BJ (cell line): ENCODE measurements at regions not wholly inside any gene's neighbourhood (a gene's known extent, or its start where the extent isn't known, plus 50 kb on each side); places are given as distances from the start of the nearest gene placed in this dataset.

Experiments
- CTCF ChIA-PET: fragments of 350-600 bp; formaldehyde crosslinking; extraction: SDS; loops from one replicate; lab custom pipeline; 2021; ENCODE audit warnings: antibody characterized with exemption, inconsistent platforms; lab: Yijun Ruan, JAX
- POLR2A ChIA-PET: fragments of 300-600 bp; sonication (Branson Sonifier 250); formaldehyde crosslinking; extraction: SDS; loops from one replicate; lab custom pipeline; 2021; ENCODE audit warnings: antibody characterized with exemption; lab: Charles Lee
- DNase-seq: peaks from one replicate; pipeline ENCODE4 v3.0.0-alpha.2; 2011; ENCODE audit warnings: low read depth
- H3K27me3 ChIP-seq: 2 replicates; pipeline ENCODE4 v1.6.0; 2011; ENCODE audit warnings: low read length; ENCODE audit not compliant: control insufficient read depth, insufficient read depth
- H3K36me3 ChIP-seq: 2 replicates; pipeline ENCODE4 v1.5.1; 2011; ENCODE audit warnings: low read length; ENCODE audit not compliant: control insufficient read depth, insufficient read depth
- H3K4me3 ChIP-seq: 2 replicates; pipeline ENCODE4 v1.5.1; 2011; ENCODE audit warnings: low read depth, mild to moderate bottlenecking, control low read depth, low read length
- TF ChIP-seq, protein P1 (sequence below): IDR thresholded peaks from 2 replicates; pipeline ENCODE4 v1.5.1; 2011; ENCODE audit warnings: low read depth, mild to moderate bottlenecking, control low read depth, inconsistent platforms, low read length, moderate library complexity; ENCODE audit not compliant: insufficient read depth

DNA sequence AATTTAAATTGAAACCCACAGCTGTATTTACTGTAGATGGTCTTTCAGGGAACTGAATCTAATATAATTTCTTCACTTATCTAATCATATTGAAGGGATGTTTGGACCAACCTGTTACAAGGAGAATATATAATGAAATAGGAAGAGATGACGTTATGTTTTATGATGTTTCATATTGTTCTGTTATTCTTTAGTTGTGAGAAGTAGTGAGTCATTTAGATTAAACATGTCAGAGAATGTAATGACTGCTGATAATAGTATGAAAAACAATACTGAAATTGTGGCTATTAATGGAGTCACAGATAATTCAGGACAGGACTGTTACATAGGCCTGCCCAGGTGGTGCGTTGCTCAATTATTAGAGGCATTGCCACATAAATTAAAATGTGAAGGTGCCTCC lies 1993.4 kb downstream of the EFNA5 start:
- no peaks in the 10 kb centered on the region; the same call in 1 of the 2 replicates for H3K27me3 ChIP-seq
- no peak for DNase-seq
- no peak overlapping the region for H3K4me3 ChIP-seq
- ChIA-PET CTCF (no interaction called here), POLR2A (no interaction called here)
- no peaks in the 10 kb centered on the region for H3K36me3 ChIP-seq
- TF ChIP-seq, protein P1, sequence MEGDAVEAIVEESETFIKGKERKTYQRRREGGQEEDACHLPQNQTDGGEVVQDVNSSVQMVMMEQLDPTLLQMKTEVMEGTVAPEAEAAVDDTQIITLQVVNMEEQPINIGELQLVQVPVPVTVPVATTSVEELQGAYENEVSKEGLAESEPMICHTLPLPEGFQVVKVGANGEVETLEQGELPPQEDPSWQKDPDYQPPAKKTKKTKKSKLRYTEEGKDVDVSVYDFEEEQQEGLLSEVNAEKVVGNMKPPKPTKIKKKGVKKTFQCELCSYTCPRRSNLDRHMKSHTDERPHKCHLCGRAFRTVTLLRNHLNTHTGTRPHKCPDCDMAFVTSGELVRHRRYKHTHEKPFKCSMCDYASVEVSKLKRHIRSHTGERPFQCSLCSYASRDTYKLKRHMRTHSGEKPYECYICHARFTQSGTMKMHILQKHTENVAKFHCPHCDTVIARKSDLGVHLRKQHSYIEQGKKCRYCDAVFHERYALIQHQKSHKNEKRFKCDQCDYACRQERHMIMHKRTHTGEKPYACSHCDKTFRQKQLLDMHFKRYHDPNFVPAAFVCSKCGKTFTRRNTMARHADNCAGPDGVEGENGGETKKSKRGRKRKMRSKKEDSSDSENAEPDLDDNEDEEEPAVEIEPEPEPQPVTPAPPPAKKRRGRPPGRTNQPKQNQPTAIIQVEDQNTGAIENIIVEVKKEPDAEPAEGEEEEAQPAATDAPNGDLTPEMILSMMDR: no peak

DNA sequence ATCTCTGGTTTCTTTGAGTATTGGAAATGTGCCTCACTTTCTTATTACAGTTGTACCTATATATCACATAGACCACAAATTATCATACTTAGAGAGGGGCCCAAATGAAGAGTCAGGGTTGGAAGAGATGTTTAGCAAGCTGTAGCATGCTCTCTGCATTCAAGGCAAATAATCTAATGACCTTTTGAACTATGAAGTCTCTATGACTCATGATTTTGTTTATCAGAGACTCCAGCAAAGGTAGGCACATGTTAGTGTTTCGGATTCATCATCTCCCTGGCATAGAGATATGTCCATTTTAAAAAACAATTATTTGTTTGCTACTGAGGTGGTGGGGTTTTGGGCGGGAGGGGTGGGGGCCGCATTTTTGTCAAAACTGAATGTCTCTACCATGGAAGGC lies 2000.1 kb downstream of the EFNA5 start:
- TF ChIP-seq, protein P1: no peak
- no peaks in the 10 kb centered on the region for H3K27me3 ChIP-seq
- POLR2A ChIA-PET: no interaction called here
- CTCF ChIA-PET: no interaction called here
- H3K36me3 ChIP-seq: no peaks in the 10 kb centered on the region
- H3K4me3 ChIP-seq: no peak overlapping the region
- no peak for DNase-seq

DNA sequence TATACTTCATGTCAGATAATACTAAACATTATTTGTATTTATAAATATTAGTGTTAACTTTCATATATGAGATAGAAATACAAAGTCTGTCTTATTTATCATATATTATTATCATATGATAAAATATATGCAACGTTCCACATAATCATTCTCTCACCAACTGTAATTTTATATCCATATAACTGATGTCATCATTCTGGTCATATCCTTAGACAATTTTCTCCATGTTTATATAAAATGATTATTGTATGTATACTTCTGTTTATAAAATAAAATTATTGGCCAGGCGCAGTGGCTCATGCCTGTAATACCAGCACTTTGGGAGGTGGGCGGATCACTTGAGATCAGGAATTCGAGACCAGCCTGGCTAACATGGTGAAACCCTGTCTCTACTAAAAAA lies 2007.1 kb downstream of the EFNA5 start:
- CTCF ChIA-PET: no interaction called here
- TF ChIP-seq, protein P1: no peak
- H3K27me3 ChIP-seq: no peaks in the 10 kb centered on the region
- POLR2A ChIA-PET: no interaction called here
- H3K36me3 ChIP-seq: no peaks in the 10 kb centered on the region
- H3K4me3 ChIP-seq: no peak overlapping the region
- DNase-seq: no peak

DNA sequence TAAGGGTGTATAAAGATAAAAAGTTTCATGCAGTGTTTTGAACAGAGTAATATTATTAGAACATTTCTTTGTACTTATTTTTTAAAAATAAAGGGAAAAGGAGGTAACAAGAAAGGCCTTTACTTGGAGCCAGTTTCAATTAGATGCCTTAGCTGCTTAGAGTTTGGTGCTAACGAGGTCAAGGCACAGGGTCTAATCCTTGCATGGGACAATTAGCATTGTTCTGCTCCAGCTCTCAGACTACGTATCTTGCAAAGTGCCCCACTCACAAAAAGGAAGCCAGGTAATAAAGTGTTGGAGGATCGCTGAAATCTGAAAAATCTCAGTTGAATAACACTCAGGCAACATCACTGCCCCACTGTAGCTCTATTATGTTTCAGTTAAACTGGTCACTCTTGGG lies 2011.3 kb downstream of the EFNA5 start:
- POLR2A ChIA-PET: no interaction called here

GRCh38 chr5:105640328-105640727 lies 2030.4 kb downstream of the EFNA5 start:
- ChIA-PET CTCF (interaction anchor here (0.5 kb wide), 1 partner anchor 235 kb away, joined by 3 read pairs; no protein-coding TSS in a partner anchor), POLR2A (no interaction called here)
- H3K36me3 ChIP-seq: no peaks in the 10 kb centered on the region
- TF ChIP-seq, protein P1: no peak
- H3K4me3 ChIP-seq: no peak overlapping the region
- H3K27me3 ChIP-seq: no peaks in the 10 kb centered on the region
- DNase-seq: no peak

More for the DNA sequence above, 2011.3 kb downstream of the EFNA5 start:
- TF ChIP-seq, protein P1: no peak
- CTCF ChIA-PET: no interaction called here
- DNase-seq: no peak
- no peak overlapping the region for H3K4me3 ChIP-seq
- no peaks in the 10 kb centered on the region for H3K27me3 ChIP-seq
- H3K36me3 ChIP-seq: no peaks in the 10 kb centered on the region
